ENCODE measurements at regions not wholly inside any gene's neighbourhood (a gene's known extent, or its start where the extent isn't known, plus 50 kb on each side); places are given as distances from the start of the nearest gene placed in this dataset.

DNA sequence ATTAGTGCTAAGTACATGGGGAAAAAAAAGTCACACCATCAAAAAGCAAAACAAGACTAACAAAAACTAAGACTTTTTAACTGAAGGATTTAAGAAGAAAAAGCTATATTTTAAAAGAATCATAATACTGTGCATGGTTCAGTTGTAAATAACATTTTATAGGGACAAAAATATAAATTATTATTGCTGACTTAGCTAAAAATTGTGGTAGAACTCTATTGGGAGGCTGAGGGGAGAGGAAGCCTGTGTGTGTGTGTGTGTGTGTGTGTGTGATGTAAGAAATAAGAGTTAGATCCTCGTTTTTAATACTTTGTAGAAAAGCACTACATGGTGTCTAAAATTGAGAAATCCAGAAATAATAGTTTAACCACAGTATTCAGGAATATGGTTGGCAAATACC lies 1950.9 kb upstream of the TENM3 start:
- TF ChIP-seq CTCF (IDR thresholded peaks at IDR 0.05; ENCODE audit: borderline replicate concordance, extremely low read depth, low read length, poor library complexity, severe bottlenecking), result no peak
- no peak for TF ChIP-seq EZH2 (IDR thresholded peaks at IDR 0.05; ENCODE audit: borderline replicate concordance, low read depth, low read length, severe bottlenecking)
